Loucy (cell line): ENCODE measurements at regions not wholly inside any gene's neighbourhood (a gene's known extent, or its start where the extent isn't known, plus 50 kb on each side); places are given as distances from the start of the nearest gene placed in this dataset.
"Not testable (repeated sequence)": the region's sequence is repeated elsewhere in the genome, so short reads cannot be mapped to it uniquely, and the experiment has no call there.

Experiments used
- H2AFZ ChIP-seq: fragments of 200-600 bp; sonication (generic); 2 replicates; pipeline ENCODE4 v1.6.0; 2016; ENCODE audit warnings: antibody characterized with exemption, mild to moderate bottlenecking, low read length, moderate library complexity
- H3F3A ChIP-seq: fragments of 200-600 bp; 2 replicates; pipeline ENCODE4 v1.6.0; 2016; ENCODE audit warnings: antibody characterized with exemption, low read depth, mild to moderate bottlenecking
- H3K27me3 ChIP-seq: fragments of 200-600 bp; sonication (generic); 2 replicates; pipeline ENCODE4 v1.6.1; 2014; ENCODE audit warnings: low read length, mild to moderate bottlenecking; ENCODE audit not compliant: insufficient read depth, poor library complexity, severe bottlenecking
- H3K36me3 ChIP-seq: fragments of 200-600 bp; sonication (generic); 2 replicates; pipeline ENCODE4 v1.6.1; 2016; ENCODE audit warnings: low read length; ENCODE audit not compliant: insufficient read depth
- H3K4me1 ChIP-seq: fragments of 200-600 bp; sonication (generic); 2 replicates; pipeline ENCODE4 v1.5.1; 2014; ENCODE audit warnings: low read length, mild to moderate bottlenecking; ENCODE audit not compliant: insufficient read depth, poor library complexity, severe bottlenecking
- H3K4me2 ChIP-seq: fragments of 200-600 bp; sonication (generic); 2 replicates; pipeline ENCODE4 v1.6.0; 2014; ENCODE audit warnings: antibody characterized with exemption, low read length, low read depth, mild to moderate bottlenecking; ENCODE audit not compliant: poor library complexity, severe bottlenecking
- H3K4me3 ChIP-seq: fragments of 200-600 bp; sonication (generic); 2 replicates; pipeline ENCODE4 v1.5.1; 2014; ENCODE audit warnings: low read length, mild to moderate bottlenecking, mixed read lengths; ENCODE audit not compliant: poor library complexity, severe bottlenecking
- H3K79me2 ChIP-seq: fragments of 200-600 bp; sonication (generic); 2 replicates; pipeline ENCODE4 v1.6.1; 2014; ENCODE audit warnings: low read length; ENCODE audit not compliant: insufficient read depth
- H3K9ac ChIP-seq: fragments of 200-600 bp; sonication (generic); 2 replicates; pipeline ENCODE4 v1.6.0; 2014; ENCODE audit warnings: mild to moderate bottlenecking, low read depth, low read length, moderate library complexity; ENCODE audit not compliant: poor library complexity, severe bottlenecking
- H3K9me2 ChIP-seq: fragments of 200-600 bp; sonication (generic); replicated peaks from 2 replicates; pipeline ENCODE4 v1.6.1; 2016; ENCODE audit warnings: low read depth, low read length, mixed read lengths
- H3K9me3 ChIP-seq: fragments of 200-600 bp; sonication (generic); 2 replicates; pipeline ENCODE4 v1.6.1; 2014; ENCODE audit warnings: mild to moderate bottlenecking, antibody characterized with exemption, low read length, low read depth; ENCODE audit not compliant: insufficient read depth
- H4K20me1 ChIP-seq: fragments of 200-600 bp; sonication (generic); 2 replicates; pipeline ENCODE4 v1.6.0; 2014; ENCODE audit warnings: antibody characterized with exemption, low read length, mild to moderate bottlenecking; ENCODE audit not compliant: insufficient read depth, poor library complexity, severe bottlenecking
- EZH2phosphoT487 ChIP-seq: fragments of 200-600 bp; IDR thresholded peaks from 2 replicates; pipeline ENCODE4 v1.6.1; 2018; ENCODE audit warnings: antibody characterized with exemption, mild to moderate bottlenecking, moderate library complexity, borderline replicate concordance
- TF ChIP-seq, protein P1 (sequence below): fragments of 200-600 bp; sonication (generic); conservative IDR thresholded peaks from 2 replicates; pipeline ENCODE4 v1.5.1; 2014; ENCODE audit warnings: mild to moderate bottlenecking, antibody characterized with exemption, low read length

- no peak for TF ChIP-seq EZH2phosphoT487
- TF ChIP-seq, protein P1, sequence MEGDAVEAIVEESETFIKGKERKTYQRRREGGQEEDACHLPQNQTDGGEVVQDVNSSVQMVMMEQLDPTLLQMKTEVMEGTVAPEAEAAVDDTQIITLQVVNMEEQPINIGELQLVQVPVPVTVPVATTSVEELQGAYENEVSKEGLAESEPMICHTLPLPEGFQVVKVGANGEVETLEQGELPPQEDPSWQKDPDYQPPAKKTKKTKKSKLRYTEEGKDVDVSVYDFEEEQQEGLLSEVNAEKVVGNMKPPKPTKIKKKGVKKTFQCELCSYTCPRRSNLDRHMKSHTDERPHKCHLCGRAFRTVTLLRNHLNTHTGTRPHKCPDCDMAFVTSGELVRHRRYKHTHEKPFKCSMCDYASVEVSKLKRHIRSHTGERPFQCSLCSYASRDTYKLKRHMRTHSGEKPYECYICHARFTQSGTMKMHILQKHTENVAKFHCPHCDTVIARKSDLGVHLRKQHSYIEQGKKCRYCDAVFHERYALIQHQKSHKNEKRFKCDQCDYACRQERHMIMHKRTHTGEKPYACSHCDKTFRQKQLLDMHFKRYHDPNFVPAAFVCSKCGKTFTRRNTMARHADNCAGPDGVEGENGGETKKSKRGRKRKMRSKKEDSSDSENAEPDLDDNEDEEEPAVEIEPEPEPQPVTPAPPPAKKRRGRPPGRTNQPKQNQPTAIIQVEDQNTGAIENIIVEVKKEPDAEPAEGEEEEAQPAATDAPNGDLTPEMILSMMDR = no peak
- no peaks in the 10 kb centered on the region for H3K4me1 ChIP-seq
- no peaks in the 10 kb centered on the region for H4K20me1 ChIP-seq
- no peaks in the 10 kb centered on the region for H3K9me3 ChIP-seq
- H3K36me3 ChIP-seq = no peaks in the 10 kb centered on the region
- H3K4me3 ChIP-seq = no peak overlapping the region
- H2AFZ ChIP-seq = no peak overlapping the region
- no peak overlapping the region for H3K4me2 ChIP-seq
- no peaks in the 10 kb centered on the region for H3K79me2 ChIP-seq
- H3K27me3 ChIP-seq = no peaks in the 10 kb centered on the region
- no peak overlapping the region for H3K9ac ChIP-seq
- H3F3A ChIP-seq = no peaks in the 10 kb centered on the region
- no peaks in the 10 kb centered on the region for H3K9me2 ChIP-seq
Measured at GRCh38 chrX:118239178-118239870, 106.6 kb upstream of the WDR44 start.

DNA sequence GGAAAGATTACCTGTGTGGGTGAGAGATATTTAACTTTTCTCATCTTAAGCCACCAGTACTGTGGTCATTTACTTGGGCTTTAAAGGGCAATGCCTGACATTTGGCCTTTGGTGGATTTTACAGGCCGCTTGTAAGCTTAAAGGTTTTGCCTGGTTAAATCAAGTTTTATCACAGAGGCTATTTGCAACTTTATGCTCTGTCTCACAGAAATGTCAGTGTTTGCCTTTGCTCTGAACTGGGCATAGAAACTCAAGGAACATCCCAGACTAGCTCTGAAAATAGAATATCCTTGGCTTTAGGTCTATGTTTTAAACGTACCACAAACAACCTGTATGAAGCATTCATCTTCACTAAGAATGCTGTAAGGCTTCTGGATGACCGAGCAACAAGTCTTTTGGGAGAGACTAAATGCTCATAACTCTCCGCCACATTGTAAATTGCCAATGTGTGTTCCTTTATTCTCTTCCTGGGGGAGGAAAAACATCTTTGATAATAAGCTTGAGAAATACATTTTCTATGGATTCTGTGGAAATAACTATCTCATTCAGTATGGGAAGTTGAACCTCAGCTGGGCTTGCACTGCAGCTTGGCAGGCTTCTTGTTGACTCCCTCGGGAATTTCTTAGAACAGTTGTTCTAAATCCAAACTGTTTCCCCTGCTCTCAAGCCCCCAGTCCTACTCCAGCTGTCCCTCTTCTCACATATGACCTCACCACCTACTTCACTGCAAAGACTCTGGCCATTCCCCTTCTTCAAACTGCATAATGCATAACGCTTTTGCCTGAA is 105.8 kb upstream of the WDR44 start:
- Histone ChIP-seq H3K79me2 (no peaks in the 10 kb centered on the region), H4K20me1 (no peaks in the 10 kb centered on the region), H3K27me3 (no peaks in the 10 kb centered on the region), H3K9me2 (no peaks in the 10 kb centered on the region), H3K4me2 (no peak overlapping the region), H3K9me3 (no peaks in the 10 kb centered on the region), H3K4me3 (no peak overlapping the region), H3K4me1 (no peaks in the 10 kb centered on the region), H3K9ac (no peak overlapping the region), H3F3A (no peaks in the 10 kb centered on the region), H2AFZ (no peak overlapping the region), H3K36me3 (no peaks in the 10 kb centered on the region)
- TF ChIP-seq, protein P1 = no peak
- TF ChIP-seq EZH2phosphoT487 = no peak

- not testable (repeated sequence) for H3F3A ChIP-seq, H3K4me2 ChIP-seq, H2AFZ ChIP-seq, H3K4me1 ChIP-seq, H3K9me3 ChIP-seq, H3K79me2 ChIP-seq, H3K4me3 ChIP-seq, H4K20me1 ChIP-seq, H3K36me3 ChIP-seq, H3K9ac ChIP-seq, H3K9me2 ChIP-seq, H3K27me3 ChIP-seq
Measured at GRCh38 chrX:118246961-118247360, 98.9 kb upstream of the WDR44 start.
